ENCODE measurements at regions not wholly inside any gene's neighbourhood (a gene's known extent, or its start where the extent isn't known, plus 50 kb on each side); places are given as distances from the start of the nearest gene placed in this dataset.

- H3K9me3 ChIP-seq (ENCODE audit: low read length): no peaks in the 10 kb centered on the region
- no peak overlapping the region for H3K4me3 ChIP-seq (ENCODE audit: low read length)
- no peak overlapping the region for H3K27ac ChIP-seq (ENCODE audit: low read length)
- H3K9me2 ChIP-seq (replicated peaks; ENCODE audit: insufficient read depth, low read length): no peaks in the 10 kb centered on the region
- no peaks in the 10 kb centered on the region for H3K79me2 ChIP-seq (ENCODE audit: low read length)
- H3K4me2 ChIP-seq (ENCODE audit: low read depth, low read length, poor library complexity, severe bottlenecking): no peak overlapping the region
- H3K4me1 ChIP-seq (ENCODE audit: low read length): no peaks in the 10 kb centered on the region
- H3K36me3 ChIP-seq (ENCODE audit: insufficient read depth, low read length): no peaks in the 10 kb centered on the region
- H4K20me1 ChIP-seq (ENCODE audit: insufficient read depth, low read depth, low read length): no peaks in the 10 kb centered on the region
- H3K27me3 ChIP-seq (ENCODE audit: low read length): no peaks in the 10 kb centered on the region
- no peak overlapping the region for H3K9ac ChIP-seq (ENCODE audit: low read length)
- no peak for DNase-seq
- no peak overlapping the region for H2AFZ ChIP-seq (ENCODE audit: low read length)
Observed at GRCh38 chr2:217193431-217194340, 333.8 kb upstream of the TNP1 start.

- Histone ChIP-seq H3K9me2 (replicated peaks; ENCODE audit: insufficient read depth, low read length) (no peaks in the 10 kb centered on the region), H3K36me3 (ENCODE audit: insufficient read depth, low read length) (no peaks in the 10 kb centered on the region), H3K9me3 (ENCODE audit: low read length) (no peaks in the 10 kb centered on the region), H3K4me2 (ENCODE audit: low read depth, low read length, poor library complexity, severe bottlenecking) (no peak overlapping the region), H3K9ac (ENCODE audit: low read length) (no peak overlapping the region), H3K27me3 (ENCODE audit: low read length) (no peaks in the 10 kb centered on the region), H3K4me3 (ENCODE audit: low read length) (no peak overlapping the region), H3K79me2 (ENCODE audit: low read length) (no peaks in the 10 kb centered on the region), H3K27ac (ENCODE audit: low read length) (no peak overlapping the region), H3K4me1 (ENCODE audit: low read length) (no peaks in the 10 kb centered on the region), H4K20me1 (ENCODE audit: insufficient read depth, low read depth, low read length) (no peaks in the 10 kb centered on the region), H2AFZ (ENCODE audit: low read length) (no peak overlapping the region)
- no peak for DNase-seq
Observed at GRCh38 chr2:217192366-217192765, 332.5 kb upstream of the TNP1 start.

GRCh38 chr2:217189747-217190146 is 329.9 kb upstream of the TNP1 start:
- Histone ChIP-seq H3K36me3 (ENCODE audit: insufficient read depth, low read length) (no peaks in the 10 kb centered on the region), H3K4me3 (ENCODE audit: low read length) (no peak overlapping the region), H3K9ac (ENCODE audit: low read length) (no peak overlapping the region), H3K9me2 (replicated peaks; ENCODE audit: insufficient read depth, low read length) (no peaks in the 10 kb centered on the region), H4K20me1 (ENCODE audit: insufficient read depth, low read depth, low read length) (no peaks in the 10 kb centered on the region), H3K4me1 (ENCODE audit: low read length) (no peaks in the 10 kb centered on the region), H3K27ac (ENCODE audit: low read length) (no peak overlapping the region), H3K79me2 (ENCODE audit: low read length) (no peaks in the 10 kb centered on the region), H2AFZ (ENCODE audit: low read length) (no peak overlapping the region), H3K27me3 (ENCODE audit: low read length) (no peaks in the 10 kb centered on the region), H3K9me3 (ENCODE audit: low read length) (no peaks in the 10 kb centered on the region), H3K4me2 (ENCODE audit: low read depth, low read length, poor library complexity, severe bottlenecking) (no peak overlapping the region)
- DNase-seq: no peak

- Histone ChIP-seq H3K27me3 (ENCODE audit: low read length) (no peaks in the 10 kb centered on the region), H4K20me1 (ENCODE audit: insufficient read depth, low read depth, low read length) (no peaks in the 10 kb centered on the region), H3K4me3 (ENCODE audit: low read length) (no peak overlapping the region), H3K9ac (ENCODE audit: low read length) (no peak overlapping the region), H3K79me2 (ENCODE audit: low read length) (no peaks in the 10 kb centered on the region), H3K4me1 (ENCODE audit: low read length) (no peaks in the 10 kb centered on the region), H3K27ac (ENCODE audit: low read length) (no peak overlapping the region), H3K9me3 (ENCODE audit: low read length) (no peaks in the 10 kb centered on the region), H3K9me2 (replicated peaks; ENCODE audit: insufficient read depth, low read length) (no peaks in the 10 kb centered on the region), H3K36me3 (ENCODE audit: insufficient read depth, low read length) (no peaks in the 10 kb centered on the region), H3K4me2 (ENCODE audit: low read depth, low read length, poor library complexity, severe bottlenecking) (no peak overlapping the region), H2AFZ (ENCODE audit: low read length) (no peak overlapping the region)
- DNase-seq: no peak
Observed at GRCh38 chr2:217189131-217189530, 329.3 kb upstream of the TNP1 start.

GRCh38 chr2:217186668-217187159 is 326.9 kb upstream of the TNP1 start:
- Histone ChIP-seq H3K4me1 (ENCODE audit: low read length) (no peaks in the 10 kb centered on the region), H2AFZ (ENCODE audit: low read length) (no peak overlapping the region), H3K4me3 (ENCODE audit: low read length) (no peak overlapping the region), H3K27ac (ENCODE audit: low read length) (no peak overlapping the region), H3K79me2 (ENCODE audit: low read length) (no peaks in the 10 kb centered on the region), H3K4me2 (ENCODE audit: low read depth, low read length, poor library complexity, severe bottlenecking) (no peak overlapping the region), H3K9me2 (replicated peaks; ENCODE audit: insufficient read depth, low read length) (no peaks in the 10 kb centered on the region), H3K36me3 (ENCODE audit: insufficient read depth, low read length) (no peaks in the 10 kb centered on the region), H3K9ac (ENCODE audit: low read length) (no peak overlapping the region), H3K9me3 (ENCODE audit: low read length) (no peaks in the 10 kb centered on the region), H4K20me1 (ENCODE audit: insufficient read depth, low read depth, low read length) (no peaks in the 10 kb centered on the region), H3K27me3 (ENCODE audit: low read length) (no peaks in the 10 kb centered on the region)
- no peak for DNase-seq

GRCh38 chr2:217186152-217186551 is 326.3 kb upstream of the TNP1 start:
- no peak overlapping the region for H3K4me3 ChIP-seq (ENCODE audit: low read length)
- H3K79me2 ChIP-seq (ENCODE audit: low read length): no peaks in the 10 kb centered on the region
- no peaks in the 10 kb centered on the region for H4K20me1 ChIP-seq (ENCODE audit: insufficient read depth, low read depth, low read length)
- no peaks in the 10 kb centered on the region for H3K4me1 ChIP-seq (ENCODE audit: low read length)
- H3K36me3 ChIP-seq (ENCODE audit: insufficient read depth, low read length): no peaks in the 10 kb centered on the region
- H3K9me3 ChIP-seq (ENCODE audit: low read length): no peaks in the 10 kb centered on the region
- no peak overlapping the region for H2AFZ ChIP-seq (ENCODE audit: low read length)
- H3K27ac ChIP-seq (ENCODE audit: low read length): no peak overlapping the region
- no peak overlapping the region for H3K4me2 ChIP-seq (ENCODE audit: low read depth, low read length, poor library complexity, severe bottlenecking)
- no peaks in the 10 kb centered on the region for H3K9me2 ChIP-seq (replicated peaks; ENCODE audit: insufficient read depth, low read length)
- no peak for DNase-seq
- H3K9ac ChIP-seq (ENCODE audit: low read length): no peak overlapping the region
- H3K27me3 ChIP-seq (ENCODE audit: low read length): no peaks in the 10 kb centered on the region

- Histone ChIP-seq H3K4me1 (ENCODE audit: low read length) (no peaks in the 10 kb centered on the region), H3K27ac (ENCODE audit: low read length) (no peak overlapping the region), H2AFZ (ENCODE audit: low read length) (no peak overlapping the region), H3K4me3 (ENCODE audit: low read length) (no peak overlapping the region), H3K4me2 (ENCODE audit: low read depth, low read length, poor library complexity, severe bottlenecking) (no peak overlapping the region), H3K36me3 (ENCODE audit: insufficient read depth, low read length) (no peaks in the 10 kb centered on the region), H3K9ac (ENCODE audit: low read length) (no peak overlapping the region), H3K79me2 (ENCODE audit: low read length) (no peaks in the 10 kb centered on the region), H3K9me2 (replicated peaks; ENCODE audit: insufficient read depth, low read length) (no peaks in the 10 kb centered on the region), H4K20me1 (ENCODE audit: insufficient read depth, low read depth, low read length) (no peaks in the 10 kb centered on the region), H3K9me3 (ENCODE audit: low read length) (no peaks in the 10 kb centered on the region), H3K27me3 (ENCODE audit: low read length) (no peaks in the 10 kb centered on the region)
- DNase-seq: no peak
Observed at GRCh38 chr2:217185265-217185995, 325.6 kb upstream of the TNP1 start.

GRCh38 chr2:217184242-217184641 is 324.4 kb upstream of the TNP1 start:
- no peak overlapping the region for H3K9ac ChIP-seq (ENCODE audit: low read length)
- H3K4me3 ChIP-seq (ENCODE audit: low read length): no peak overlapping the region
- no peaks in the 10 kb centered on the region for H3K27me3 ChIP-seq (ENCODE audit: low read length)
- no peaks in the 10 kb centered on the region for H3K4me1 ChIP-seq (ENCODE audit: low read length)
- no peak for DNase-seq
- H3K79me2 ChIP-seq (ENCODE audit: low read length): no peaks in the 10 kb centered on the region
- no peaks in the 10 kb centered on the region for H4K20me1 ChIP-seq (ENCODE audit: insufficient read depth, low read depth, low read length)
- no peaks in the 10 kb centered on the region for H3K9me2 ChIP-seq (replicated peaks; ENCODE audit: insufficient read depth, low read length)
- H3K36me3 ChIP-seq (ENCODE audit: insufficient read depth, low read length): no peaks in the 10 kb centered on the region
- H3K9me3 ChIP-seq (ENCODE audit: low read length): no peaks in the 10 kb centered on the region
- no peak overlapping the region for H3K4me2 ChIP-seq (ENCODE audit: low read depth, low read length, poor library complexity, severe bottlenecking)
- no peak overlapping the region for H3K27ac ChIP-seq (ENCODE audit: low read length)
- no peak overlapping the region for H2AFZ ChIP-seq (ENCODE audit: low read length)
